ENCODE measurements at regions not wholly inside any gene's neighbourhood (a gene's known extent, or its start where the extent isn't known, plus 50 kb on each side); places are given as distances from the start of the nearest gene placed in this dataset.

DNA sequence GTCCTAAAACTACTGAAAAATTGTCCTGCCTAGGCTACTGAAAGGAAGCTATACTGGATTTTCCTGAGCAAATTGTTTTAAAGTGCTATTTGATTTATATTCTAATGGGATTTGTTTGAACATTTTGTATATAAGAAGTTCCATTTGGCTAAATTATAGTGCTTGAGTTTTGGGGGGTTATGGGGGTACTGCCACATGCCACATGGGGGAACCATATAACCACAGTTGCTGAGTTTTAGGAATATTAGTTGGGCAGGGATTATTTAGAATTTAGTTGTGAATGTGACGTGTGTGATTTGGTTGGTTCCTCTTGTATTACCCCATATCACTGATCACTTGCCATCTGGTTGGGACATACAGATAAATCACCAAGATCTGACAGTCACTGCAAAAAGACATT, 224.5 kb upstream of the TAPT1 start:
- H3K9me3 ChIP-seq (replicated peaks; ENCODE audit: low read length), result no peaks in the 10 kb centered on the region
- H3K4me3 ChIP-seq (ENCODE audit: low read length), result no peak overlapping the region
- no peaks in the 10 kb centered on the region for H3K4me1 ChIP-seq (ENCODE audit: control insufficient read depth, insufficient read depth, low read length)
- H3K36me3 ChIP-seq (ENCODE audit: insufficient read depth, low read length), result no peaks in the 10 kb centered on the region
- no peak overlapping the region for H3K9ac ChIP-seq (ENCODE audit: low read depth, low read length)
- no peaks in the 10 kb centered on the region for H3K27me3 ChIP-seq (ENCODE audit: control insufficient read depth, insufficient read depth, low read length)
- H3K4me2 ChIP-seq (ENCODE audit: low read length), result no peak overlapping the region

DNA sequence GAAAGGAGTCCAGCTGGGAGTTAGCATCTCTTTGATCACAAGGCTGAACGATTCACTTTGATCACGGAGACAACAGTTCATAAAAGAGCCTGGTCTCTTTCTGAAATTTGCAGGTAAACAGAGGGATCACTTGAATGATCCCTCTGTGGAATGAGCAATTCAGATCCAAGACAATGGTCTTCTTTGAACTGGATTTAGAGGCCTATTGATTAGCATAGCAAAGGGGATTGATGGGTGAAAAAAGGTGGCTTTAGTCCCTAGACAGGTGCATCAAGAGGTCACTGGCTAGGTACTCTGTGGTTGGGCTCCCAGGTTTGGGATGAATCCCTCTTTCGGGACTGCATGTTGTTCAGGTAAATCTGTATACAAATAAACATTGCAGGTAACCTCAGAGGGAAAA, 223.8 kb upstream of the TAPT1 start:
- no peak overlapping the region for H3K9ac ChIP-seq (ENCODE audit: low read depth, low read length)
- H3K9me3 ChIP-seq (replicated peaks; ENCODE audit: low read length), result no peaks in the 10 kb centered on the region
- no peaks in the 10 kb centered on the region for H3K27me3 ChIP-seq (ENCODE audit: control insufficient read depth, insufficient read depth, low read length)
- H3K4me3 ChIP-seq (ENCODE audit: low read length), result no peak overlapping the region
- no peak overlapping the region for H3K4me2 ChIP-seq (ENCODE audit: low read length)
- no peaks in the 10 kb centered on the region for H3K4me1 ChIP-seq (ENCODE audit: control insufficient read depth, insufficient read depth, low read length)
- H3K36me3 ChIP-seq (ENCODE audit: insufficient read depth, low read length), result no peaks in the 10 kb centered on the region

DNA sequence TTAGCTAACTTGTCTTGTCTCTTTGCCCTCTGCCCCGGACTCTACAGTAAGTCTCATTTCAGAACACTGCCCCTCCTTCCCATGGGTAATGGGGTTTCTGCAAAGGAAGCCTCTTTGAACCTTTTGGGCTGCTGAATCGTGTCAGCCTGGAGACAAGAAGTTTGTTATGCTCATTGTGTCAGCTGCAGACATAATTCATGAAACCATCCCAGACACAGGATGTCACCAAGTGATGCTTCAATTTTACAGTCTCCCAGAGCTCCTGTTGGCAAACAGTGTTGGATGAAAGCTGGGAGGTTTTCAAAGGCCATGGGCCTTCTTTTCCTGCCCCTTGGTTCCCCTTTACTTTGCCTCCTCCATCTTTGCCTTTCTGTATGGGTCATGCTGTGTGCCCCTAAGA, 223.1 kb upstream of the TAPT1 start:
- Histone ChIP-seq H3K36me3 (ENCODE audit: insufficient read depth, low read length) (no peaks in the 10 kb centered on the region), H3K4me3 (ENCODE audit: low read length) (no peak overlapping the region), H3K4me2 (ENCODE audit: low read length) (no peak overlapping the region), H3K9me3 (replicated peaks; ENCODE audit: low read length) (no peaks in the 10 kb centered on the region), H3K27me3 (ENCODE audit: control insufficient read depth, insufficient read depth, low read length) (no peaks in the 10 kb centered on the region), H3K9ac (ENCODE audit: low read depth, low read length) (no peak overlapping the region), H3K4me1 (ENCODE audit: control insufficient read depth, insufficient read depth, low read length) (no peaks in the 10 kb centered on the region)

DNA sequence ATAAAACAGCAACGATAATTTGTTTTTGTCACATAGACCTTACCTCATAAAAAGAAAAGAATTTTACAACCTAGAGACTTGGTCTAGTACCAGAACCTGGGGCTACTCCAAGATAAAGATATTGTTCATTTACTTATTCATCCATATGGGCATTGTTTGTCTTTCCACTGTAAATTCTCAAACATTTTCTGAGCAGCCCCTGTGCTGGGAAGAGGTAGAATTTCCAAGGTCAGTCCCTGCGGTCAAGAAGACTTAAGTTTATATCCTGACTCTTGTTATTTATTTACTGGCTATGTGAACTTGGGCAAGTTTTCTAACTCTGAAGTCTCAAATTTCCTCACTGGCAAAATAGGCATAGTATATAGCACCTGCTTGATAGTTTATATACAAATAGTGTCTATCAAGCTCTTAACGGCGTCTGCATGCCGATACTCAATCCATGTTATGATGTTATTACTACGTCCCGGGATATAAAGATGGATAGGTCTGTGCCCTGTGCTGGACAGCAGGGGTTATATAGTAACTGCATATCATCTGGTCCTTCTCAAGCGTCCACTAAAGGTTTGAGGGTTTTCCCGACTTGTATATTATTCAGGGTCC, 222.1 kb upstream of the TAPT1 start:
- Histone ChIP-seq H3K27me3 (ENCODE audit: control insufficient read depth, insufficient read depth, low read length) (no peaks in the 10 kb centered on the region), H3K4me2 (ENCODE audit: low read length) (no peak overlapping the region), H3K36me3 (ENCODE audit: insufficient read depth, low read length) (no peaks in the 10 kb centered on the region), H3K9ac (ENCODE audit: low read depth, low read length) (no peak overlapping the region), H3K4me1 (ENCODE audit: control insufficient read depth, insufficient read depth, low read length) (no peaks in the 10 kb centered on the region), H3K4me3 (ENCODE audit: low read length) (no peak overlapping the region), H3K9me3 (replicated peaks; ENCODE audit: low read length) (no peaks in the 10 kb centered on the region)

DNA sequence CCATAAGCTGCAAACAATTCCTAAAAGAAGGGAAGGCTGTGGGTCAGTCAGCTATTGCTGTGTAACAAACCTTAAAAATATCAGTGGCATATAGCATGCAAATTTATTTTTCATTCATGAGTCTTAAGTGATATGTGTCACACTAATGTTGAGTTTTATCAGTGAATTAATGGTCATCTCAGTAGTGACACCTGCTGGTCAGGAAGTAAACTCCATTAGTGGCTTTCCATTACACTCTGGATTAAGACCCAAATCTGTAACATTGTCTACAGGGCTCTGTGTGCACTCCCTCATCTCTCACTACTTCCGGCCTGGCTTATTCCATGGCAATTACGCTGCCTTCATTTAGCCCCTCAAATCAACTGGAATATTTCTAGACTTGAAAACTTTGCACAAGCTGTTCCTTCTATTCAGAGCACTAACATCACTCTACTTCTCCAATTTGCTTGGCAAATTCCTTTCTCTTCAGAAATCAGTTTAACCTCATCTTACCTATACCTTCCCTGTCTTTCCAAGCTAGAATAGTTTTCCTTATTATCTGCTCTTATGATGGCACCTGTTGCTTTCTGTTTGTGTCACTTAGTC, 217.3 kb upstream of the TAPT1 start:
- Histone ChIP-seq H3K9ac (ENCODE audit: low read depth, low read length) (no peak overlapping the region), H3K36me3 (ENCODE audit: insufficient read depth, low read length) (no peaks in the 10 kb centered on the region), H3K4me2 (ENCODE audit: low read length) (no peak overlapping the region), H3K27me3 (ENCODE audit: control insufficient read depth, insufficient read depth, low read length) (no peaks in the 10 kb centered on the region), H3K4me1 (ENCODE audit: control insufficient read depth, insufficient read depth, low read length) (no peaks in the 10 kb centered on the region), H3K4me3 (ENCODE audit: low read length) (no peak overlapping the region), H3K9me3 (replicated peaks; ENCODE audit: low read length) (no peaks in the 10 kb centered on the region)

- Histone ChIP-seq H3K36me3 (ENCODE audit: insufficient read depth, low read length) (no peaks in the 10 kb centered on the region), H3K9ac (ENCODE audit: low read depth, low read length) (no peak overlapping the region), H3K4me1 (ENCODE audit: control insufficient read depth, insufficient read depth, low read length) (no peaks in the 10 kb centered on the region), H3K9me3 (replicated peaks; ENCODE audit: low read length) (no peaks in the 10 kb centered on the region), H3K4me3 (ENCODE audit: low read length) (no peak overlapping the region), H3K27me3 (ENCODE audit: control insufficient read depth, insufficient read depth, low read length) (no peaks in the 10 kb centered on the region), H3K4me2 (ENCODE audit: low read length) (no peak overlapping the region)
These were observed 216.0 kb upstream of the TAPT1 start for GRCh38 chr4:16442296-16442695.

- no peaks in the 10 kb centered on the region for H3K4me1 ChIP-seq (ENCODE audit: control insufficient read depth, insufficient read depth, low read length)
- H3K27me3 ChIP-seq (ENCODE audit: control insufficient read depth, insufficient read depth, low read length), result no peaks in the 10 kb centered on the region
- H3K4me3 ChIP-seq (ENCODE audit: low read length), result no peak overlapping the region
- no peak overlapping the region for H3K9ac ChIP-seq (ENCODE audit: low read depth, low read length)
- no peaks in the 10 kb centered on the region for H3K9me3 ChIP-seq (replicated peaks; ENCODE audit: low read length)
- no peak overlapping the region for H3K4me2 ChIP-seq (ENCODE audit: low read length)
- H3K36me3 ChIP-seq (ENCODE audit: insufficient read depth, low read length), result no peaks in the 10 kb centered on the region
These were observed 213.5 kb upstream of the TAPT1 start for GRCh38 chr4:16439768-16440167.

GRCh38 chr4:16438986-16439385, 212.7 kb upstream of the TAPT1 start:
- Histone ChIP-seq H3K9me3 (replicated peaks; ENCODE audit: low read length) (no peaks in the 10 kb centered on the region), H3K4me3 (ENCODE audit: low read length) (no peak overlapping the region), H3K4me2 (ENCODE audit: low read length) (no peak overlapping the region), H3K9ac (ENCODE audit: low read depth, low read length) (no peak overlapping the region), H3K4me1 (ENCODE audit: control insufficient read depth, insufficient read depth, low read length) (no peaks in the 10 kb centered on the region), H3K36me3 (ENCODE audit: insufficient read depth, low read length) (no peaks in the 10 kb centered on the region), H3K27me3 (ENCODE audit: control insufficient read depth, insufficient read depth, low read length) (no peaks in the 10 kb centered on the region)

DNA sequence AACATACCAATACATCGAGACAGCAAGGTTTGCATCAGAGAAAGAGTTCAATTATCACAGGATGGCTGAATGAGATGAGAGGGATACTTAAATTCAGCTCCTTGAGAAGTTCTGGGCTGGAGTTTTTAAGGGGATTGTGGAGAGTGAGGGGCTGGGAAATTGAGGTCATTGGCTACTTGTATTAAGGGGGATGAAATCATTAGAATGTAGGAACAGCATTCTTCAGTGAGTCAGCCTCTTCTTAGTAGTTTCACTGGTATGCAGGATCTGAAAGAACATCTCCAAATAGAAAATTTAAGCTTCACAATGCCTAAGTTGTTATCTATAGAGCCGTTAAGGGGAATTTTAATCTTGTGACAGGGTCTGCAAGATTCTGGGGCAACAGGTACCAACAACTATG, 211.6 kb upstream of the TAPT1 start:
- H3K36me3 ChIP-seq (ENCODE audit: insufficient read depth, low read length), result no peaks in the 10 kb centered on the region
- no peak overlapping the region for H3K4me2 ChIP-seq (ENCODE audit: low read length)
- no peak overlapping the region for H3K4me3 ChIP-seq (ENCODE audit: low read length)
- no peaks in the 10 kb centered on the region for H3K27me3 ChIP-seq (ENCODE audit: control insufficient read depth, insufficient read depth, low read length)
- H3K9ac ChIP-seq (ENCODE audit: low read depth, low read length), result no peak overlapping the region
- H3K9me3 ChIP-seq (replicated peaks; ENCODE audit: low read length), result no peaks in the 10 kb centered on the region
- H3K4me1 ChIP-seq (ENCODE audit: control insufficient read depth, insufficient read depth, low read length), result no peaks in the 10 kb centered on the region

DNA sequence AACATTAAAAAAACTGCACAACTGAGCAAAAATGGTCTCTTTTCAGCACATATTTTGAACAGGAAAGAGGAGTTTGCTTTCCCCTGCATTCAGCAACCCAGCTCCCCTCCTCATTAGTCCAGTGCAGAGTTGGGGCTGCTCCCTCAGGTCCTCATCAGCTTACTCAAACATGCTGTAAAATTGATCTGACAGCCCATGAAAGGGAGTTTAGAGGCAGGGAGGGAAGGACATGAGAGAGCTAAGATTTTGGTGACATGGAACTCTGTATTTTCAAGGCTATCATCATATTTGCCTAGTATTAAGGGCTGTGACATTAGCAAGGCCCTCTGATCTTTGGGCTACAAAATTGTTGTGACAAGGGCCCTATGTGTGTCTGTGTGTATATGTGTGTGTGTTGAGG, 205.6 kb upstream of the TAPT1 start:
- Histone ChIP-seq H3K9me3 (replicated peaks; ENCODE audit: low read length) (no peaks in the 10 kb centered on the region), H3K4me3 (ENCODE audit: low read length) (no peak overlapping the region), H3K9ac (ENCODE audit: low read depth, low read length) (no peak overlapping the region), H3K27me3 (ENCODE audit: control insufficient read depth, insufficient read depth, low read length) (no peaks in the 10 kb centered on the region), H3K4me2 (ENCODE audit: low read length) (no peak overlapping the region), H3K4me1 (ENCODE audit: control insufficient read depth, insufficient read depth, low read length) (no peaks in the 10 kb centered on the region), H3K36me3 (ENCODE audit: insufficient read depth, low read length) (no peaks in the 10 kb centered on the region)

DNA sequence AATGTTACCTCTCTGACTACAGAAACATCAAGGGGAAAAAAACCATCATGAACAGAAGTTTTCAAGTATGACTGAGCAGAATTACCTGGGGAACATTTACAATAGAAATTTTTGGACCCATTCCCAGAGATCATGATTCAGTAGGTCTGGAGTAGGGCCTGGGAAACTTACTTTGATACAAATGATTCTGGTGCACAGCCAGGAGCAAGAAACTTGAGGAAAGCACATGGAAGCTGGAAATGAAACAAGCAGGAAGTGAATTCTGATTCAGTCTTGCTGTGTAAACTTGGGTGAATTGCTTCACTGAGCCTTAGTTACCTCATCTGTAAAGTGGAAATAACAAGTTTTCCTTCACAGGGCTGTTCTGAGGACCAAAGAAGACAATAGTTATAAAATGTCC, 192.5 kb upstream of the TAPT1 start:
- Histone ChIP-seq H3K4me3 (ENCODE audit: low read length) (no peak overlapping the region), H3K36me3 (ENCODE audit: insufficient read depth, low read length) (no peaks in the 10 kb centered on the region), H3K27me3 (ENCODE audit: control insufficient read depth, insufficient read depth, low read length) (no peaks in the 10 kb centered on the region), H3K4me1 (ENCODE audit: control insufficient read depth, insufficient read depth, low read length) (no peaks in the 10 kb centered on the region), H3K9me3 (replicated peaks; ENCODE audit: low read length) (no peaks in the 10 kb centered on the region), H3K9ac (ENCODE audit: low read depth, low read length) (no peak overlapping the region), H3K4me2 (ENCODE audit: low read length) (no peak overlapping the region)

- H3K9me3 ChIP-seq (replicated peaks; ENCODE audit: low read length), result no peaks in the 10 kb centered on the region
- H3K27me3 ChIP-seq (ENCODE audit: control insufficient read depth, insufficient read depth, low read length), result no peaks in the 10 kb centered on the region
- no peak overlapping the region for H3K4me2 ChIP-seq (ENCODE audit: low read length)
- H3K4me3 ChIP-seq (ENCODE audit: low read length), result no peak overlapping the region
- no peak overlapping the region for H3K9ac ChIP-seq (ENCODE audit: low read depth, low read length)
- H3K36me3 ChIP-seq (ENCODE audit: insufficient read depth, low read length), result no peaks in the 10 kb centered on the region
- H3K4me1 ChIP-seq (ENCODE audit: control insufficient read depth, insufficient read depth, low read length), result no peaks in the 10 kb centered on the region
These were observed 190.9 kb upstream of the TAPT1 start for GRCh38 chr4:16417198-16417597.
